ENCODE measurements at regions not wholly inside any gene's neighbourhood (a gene's known extent, or its start where the extent isn't known, plus 50 kb on each side); places are given as distances from the start of the nearest gene placed in this dataset.

DNA sequence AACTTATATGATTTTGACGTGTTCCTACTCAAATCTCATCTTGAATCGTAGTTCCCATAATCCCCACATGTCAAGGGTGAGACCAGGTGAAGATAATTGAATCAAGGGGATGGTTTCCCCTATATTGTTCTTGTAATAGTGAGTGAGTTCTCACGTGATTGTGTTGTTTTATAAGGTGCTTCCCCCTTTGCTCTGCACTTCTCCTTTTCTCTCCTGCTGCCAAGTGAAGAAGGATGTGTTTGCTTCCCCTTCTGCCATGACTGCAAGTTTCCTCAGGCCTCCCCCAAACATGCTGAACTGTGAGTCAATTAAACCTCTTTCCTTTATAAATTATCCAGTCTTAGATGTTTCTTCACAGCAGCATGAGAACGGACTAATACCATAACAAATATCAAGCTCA, 83.2 kb downstream of the MANEA start:
- Histone ChIP-seq H3K27me3 (ENCODE audit: insufficient read depth, low read length) (no peaks in the 10 kb centered on the region), H3F3A (ENCODE audit: insufficient read depth, low read length) (no peaks in the 10 kb centered on the region), H3K4me1 (ENCODE audit: insufficient read depth, low read length, severe bottlenecking) (no peaks in the 10 kb centered on the region), H3K9me3 (ENCODE audit: low read length) (no peaks in the 10 kb centered on the region), H2AFZ (ENCODE audit: low read length) (no peak overlapping the region), H3K4me2 (ENCODE audit: low read length) (no peak overlapping the region), H3K9me2 (ENCODE audit: low read depth, low read length) (no peaks in the 10 kb centered on the region), H3K4me3 (ENCODE audit: low read depth, low read length, poor library complexity, severe bottlenecking) (no peak overlapping the region), H3K27ac (ENCODE audit: low read depth, low read length, poor library complexity, severe bottlenecking) (no peak overlapping the region), H3K9ac (ENCODE audit: low read length) (no peak overlapping the region), H3K79me2 (ENCODE audit: insufficient read depth, low read length) (no peaks in the 10 kb centered on the region), H4K20me1 (ENCODE audit: insufficient read depth, low read length) (no peaks in the 10 kb centered on the region), H3K36me3 (ENCODE audit: insufficient read depth, low read length) (no peaks in the 10 kb centered on the region)
- TF ChIP-seq EZH2 (IDR thresholded peaks at IDR 0.05; ENCODE audit: borderline replicate concordance, low read length), result no peak
- TF ChIP-seq, protein P1, sequence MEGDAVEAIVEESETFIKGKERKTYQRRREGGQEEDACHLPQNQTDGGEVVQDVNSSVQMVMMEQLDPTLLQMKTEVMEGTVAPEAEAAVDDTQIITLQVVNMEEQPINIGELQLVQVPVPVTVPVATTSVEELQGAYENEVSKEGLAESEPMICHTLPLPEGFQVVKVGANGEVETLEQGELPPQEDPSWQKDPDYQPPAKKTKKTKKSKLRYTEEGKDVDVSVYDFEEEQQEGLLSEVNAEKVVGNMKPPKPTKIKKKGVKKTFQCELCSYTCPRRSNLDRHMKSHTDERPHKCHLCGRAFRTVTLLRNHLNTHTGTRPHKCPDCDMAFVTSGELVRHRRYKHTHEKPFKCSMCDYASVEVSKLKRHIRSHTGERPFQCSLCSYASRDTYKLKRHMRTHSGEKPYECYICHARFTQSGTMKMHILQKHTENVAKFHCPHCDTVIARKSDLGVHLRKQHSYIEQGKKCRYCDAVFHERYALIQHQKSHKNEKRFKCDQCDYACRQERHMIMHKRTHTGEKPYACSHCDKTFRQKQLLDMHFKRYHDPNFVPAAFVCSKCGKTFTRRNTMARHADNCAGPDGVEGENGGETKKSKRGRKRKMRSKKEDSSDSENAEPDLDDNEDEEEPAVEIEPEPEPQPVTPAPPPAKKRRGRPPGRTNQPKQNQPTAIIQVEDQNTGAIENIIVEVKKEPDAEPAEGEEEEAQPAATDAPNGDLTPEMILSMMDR (IDR thresholded peaks at IDR 0.05; ENCODE audit: low read length), result no peak

- Histone ChIP-seq H3F3A (ENCODE audit: insufficient read depth, low read length) (no peaks in the 10 kb centered on the region), H4K20me1 (ENCODE audit: insufficient read depth, low read length) (no peaks in the 10 kb centered on the region), H3K4me1 (ENCODE audit: insufficient read depth, low read length, severe bottlenecking) (no peaks in the 10 kb centered on the region), H2AFZ (ENCODE audit: low read length) (no peak overlapping the region), H3K79me2 (ENCODE audit: insufficient read depth, low read length) (no peaks in the 10 kb centered on the region), H3K9ac (ENCODE audit: low read length) (no peak overlapping the region), H3K27me3 (ENCODE audit: insufficient read depth, low read length) (no peaks in the 10 kb centered on the region), H3K4me2 (ENCODE audit: low read length) (no peak overlapping the region), H3K27ac (ENCODE audit: low read depth, low read length, poor library complexity, severe bottlenecking) (no peak overlapping the region), H3K9me2 (ENCODE audit: low read depth, low read length) (no peaks in the 10 kb centered on the region), H3K36me3 (ENCODE audit: insufficient read depth, low read length) (no peaks in the 10 kb centered on the region), H3K4me3 (ENCODE audit: low read depth, low read length, poor library complexity, severe bottlenecking) (no peak overlapping the region), H3K9me3 (ENCODE audit: low read length) (no peaks in the 10 kb centered on the region)
- TF ChIP-seq, protein P1 (IDR thresholded peaks at IDR 0.05; ENCODE audit: low read length), result no peak
- TF ChIP-seq EZH2 (IDR thresholded peaks at IDR 0.05; ENCODE audit: borderline replicate concordance, low read length), result no peak
These were observed 92.7 kb downstream of the MANEA start for GRCh38 chr6:95670011-95670463.

GRCh38 chr6:95676011-95676628, 98.8 kb downstream of the MANEA start:
- TF ChIP-seq, protein P1 (IDR thresholded peaks at IDR 0.05; ENCODE audit: low read length), result no peak
- no peak for TF ChIP-seq EZH2 (IDR thresholded peaks at IDR 0.05; ENCODE audit: borderline replicate concordance, low read length)

More at GRCh38 chr6:95676011-95676628, 98.8 kb downstream of the MANEA start:
- Histone ChIP-seq H3K9me2 (ENCODE audit: low read depth, low read length) (no peaks in the 10 kb centered on the region), H3K36me3 (ENCODE audit: insufficient read depth, low read length) (no peaks in the 10 kb centered on the region), H3K4me2 (ENCODE audit: low read length) (no peak overlapping the region), H4K20me1 (ENCODE audit: insufficient read depth, low read length) (no peaks in the 10 kb centered on the region), H3K27me3 (ENCODE audit: insufficient read depth, low read length) (no peaks in the 10 kb centered on the region), H3K27ac (ENCODE audit: low read depth, low read length, poor library complexity, severe bottlenecking) (no peak overlapping the region), H3K79me2 (ENCODE audit: insufficient read depth, low read length) (no peaks in the 10 kb centered on the region), H3K4me3 (ENCODE audit: low read depth, low read length, poor library complexity, severe bottlenecking) (no peak overlapping the region), H3K9ac (ENCODE audit: low read length) (no peak overlapping the region), H3F3A (ENCODE audit: insufficient read depth, low read length) (no peaks in the 10 kb centered on the region), H2AFZ (ENCODE audit: low read length) (no peak overlapping the region), H3K9me3 (ENCODE audit: low read length) (no peaks in the 10 kb centered on the region), H3K4me1 (ENCODE audit: insufficient read depth, low read length, severe bottlenecking) (no peaks in the 10 kb centered on the region)
